ENCODE measurements at regions not wholly inside any gene's neighbourhood (a gene's known extent, or its start where the extent isn't known, plus 50 kb on each side); places are given as distances from the start of the nearest gene placed in this dataset.

DNA sequence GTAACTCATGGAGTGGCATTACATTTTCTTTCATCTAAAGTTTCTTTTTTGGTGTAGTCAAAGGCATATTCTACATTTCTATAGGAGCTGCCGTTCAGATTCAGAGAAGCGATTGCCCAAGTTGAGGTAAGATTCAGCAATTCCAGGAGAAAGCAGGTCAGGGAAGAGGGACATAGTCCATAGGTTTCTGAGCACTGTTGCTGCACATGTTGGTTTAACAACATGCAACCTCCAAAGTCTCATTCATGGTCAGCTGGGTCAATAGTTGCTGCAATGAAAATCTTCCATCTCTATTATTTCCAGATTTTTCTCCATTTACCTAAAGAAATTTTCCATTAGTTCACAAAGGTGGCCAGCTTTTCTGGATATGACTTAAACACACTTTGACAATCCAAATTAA is 682.3 kb upstream of the MAN1A1 start:
- no TSS peak for BruUV-seq (replicated peaks)
- DNase-seq (ENCODE audit: low spot score), result no peak
- Histone ChIP-seq H3K4me1 (ENCODE audit: insufficient read depth, low read length, poor library complexity, severe bottlenecking) (no peaks in the 10 kb centered on the region), H3K4me3 (ENCODE audit: low read depth, low read length, poor library complexity, severe bottlenecking) (no peak overlapping the region), H3K36me3 (ENCODE audit: insufficient read depth, low read length, poor library complexity, severe bottlenecking) (no peaks in the 10 kb centered on the region), H3K27me3 (replicated peaks; ENCODE audit: insufficient read depth, low read depth, low read length, poor library complexity) (no peaks in the 10 kb centered on the region), H3K9me3 (ENCODE audit: low read depth, low read length, poor library complexity, severe bottlenecking) (no peaks in the 10 kb centered on the region), H3K27ac (ENCODE audit: low read depth, low read length, poor library complexity, severe bottlenecking) (no peak overlapping the region)
- POLR2A ChIA-PET (ENCODE audit: low non-redundant PET), result no interaction called here
- TF ChIP-seq, protein P1, sequence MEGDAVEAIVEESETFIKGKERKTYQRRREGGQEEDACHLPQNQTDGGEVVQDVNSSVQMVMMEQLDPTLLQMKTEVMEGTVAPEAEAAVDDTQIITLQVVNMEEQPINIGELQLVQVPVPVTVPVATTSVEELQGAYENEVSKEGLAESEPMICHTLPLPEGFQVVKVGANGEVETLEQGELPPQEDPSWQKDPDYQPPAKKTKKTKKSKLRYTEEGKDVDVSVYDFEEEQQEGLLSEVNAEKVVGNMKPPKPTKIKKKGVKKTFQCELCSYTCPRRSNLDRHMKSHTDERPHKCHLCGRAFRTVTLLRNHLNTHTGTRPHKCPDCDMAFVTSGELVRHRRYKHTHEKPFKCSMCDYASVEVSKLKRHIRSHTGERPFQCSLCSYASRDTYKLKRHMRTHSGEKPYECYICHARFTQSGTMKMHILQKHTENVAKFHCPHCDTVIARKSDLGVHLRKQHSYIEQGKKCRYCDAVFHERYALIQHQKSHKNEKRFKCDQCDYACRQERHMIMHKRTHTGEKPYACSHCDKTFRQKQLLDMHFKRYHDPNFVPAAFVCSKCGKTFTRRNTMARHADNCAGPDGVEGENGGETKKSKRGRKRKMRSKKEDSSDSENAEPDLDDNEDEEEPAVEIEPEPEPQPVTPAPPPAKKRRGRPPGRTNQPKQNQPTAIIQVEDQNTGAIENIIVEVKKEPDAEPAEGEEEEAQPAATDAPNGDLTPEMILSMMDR (conservative IDR thresholded peaks at IDR 0.05; ENCODE audit: low read depth, low read length), result no peak
- no peak for TF ChIP-seq EZH2 (IDR thresholded peaks at IDR 0.05; ENCODE audit: borderline replicate concordance, low read depth, low read length, poor library complexity, severe bottlenecking)
- intact Hi-C loops (cut with micrococcal nuclease; ENCODE audit: unreplicated experiment), result no loop called here
- CTCF ChIA-PET, result no interaction called here

GRCh38 chr6:120026791-120027190 is 677.2 kb upstream of the MAN1A1 start:
- TF ChIP-seq EZH2 (IDR thresholded peaks at IDR 0.05; ENCODE audit: borderline replicate concordance, low read depth, low read length, poor library complexity, severe bottlenecking), result no peak
- TF ChIP-seq, protein P1 (conservative IDR thresholded peaks at IDR 0.05; ENCODE audit: low read depth, low read length), result no peak
- POLR2A ChIA-PET (ENCODE audit: low non-redundant PET), result no interaction called here
- Histone ChIP-seq H3K27ac (ENCODE audit: low read depth, low read length, poor library complexity, severe bottlenecking) (no peak overlapping the region), H3K27me3 (replicated peaks; ENCODE audit: insufficient read depth, low read depth, low read length, poor library complexity) (no peaks in the 10 kb centered on the region), H3K4me3 (ENCODE audit: low read depth, low read length, poor library complexity, severe bottlenecking) (no peak overlapping the region), H3K36me3 (ENCODE audit: insufficient read depth, low read length, poor library complexity, severe bottlenecking) (no peaks in the 10 kb centered on the region), H3K9me3 (ENCODE audit: low read depth, low read length, poor library complexity, severe bottlenecking) (no peaks in the 10 kb centered on the region), H3K4me1 (ENCODE audit: insufficient read depth, low read length, poor library complexity, severe bottlenecking) (no peaks in the 10 kb centered on the region)
- intact Hi-C loops (cut with micrococcal nuclease; ENCODE audit: unreplicated experiment), result no loop called here
- DNase-seq (ENCODE audit: low spot score), result no peak
- CTCF ChIA-PET, result no interaction called here
- BruUV-seq (replicated peaks), result no TSS peak

- BruUV-seq (replicated peaks), result no TSS peak
- intact Hi-C loops (cut with micrococcal nuclease; ENCODE audit: unreplicated experiment), result no loop called here
- H3K9me3 ChIP-seq (ENCODE audit: low read depth, low read length, poor library complexity, severe bottlenecking), result no peaks in the 10 kb centered on the region
- TF ChIP-seq, protein P1 (conservative IDR thresholded peaks at IDR 0.05; ENCODE audit: low read depth, low read length), result no peak
- TF ChIP-seq EZH2 (IDR thresholded peaks at IDR 0.05; ENCODE audit: borderline replicate concordance, low read depth, low read length, poor library complexity, severe bottlenecking), result no peak
- H3K4me1 ChIP-seq (ENCODE audit: insufficient read depth, low read length, poor library complexity, severe bottlenecking), result no peaks in the 10 kb centered on the region
- H3K4me3 ChIP-seq (ENCODE audit: low read depth, low read length, poor library complexity, severe bottlenecking), result no peak overlapping the region
- no peaks in the 10 kb centered on the region for H3K27me3 ChIP-seq (replicated peaks; ENCODE audit: insufficient read depth, low read depth, low read length, poor library complexity)
- no peak overlapping the region for H3K27ac ChIP-seq (ENCODE audit: low read depth, low read length, poor library complexity, severe bottlenecking)
- ChIA-PET CTCF (no interaction called here), POLR2A (ENCODE audit: low non-redundant PET) (no interaction called here)
- DNase-seq (ENCODE audit: low spot score), result no peak
- no peaks in the 10 kb centered on the region for H3K36me3 ChIP-seq (ENCODE audit: insufficient read depth, low read length, poor library complexity, severe bottlenecking)
Observed at GRCh38 chr6:120010075-120010474, 660.5 kb upstream of the MAN1A1 start.
